A673 (cell line): ENCODE measurements at regions not wholly inside any gene's neighbourhood (a gene's known extent, or its start where the extent isn't known, plus 50 kb on each side); places are given as distances from the start of the nearest gene placed in this dataset.

ENCODE experiments used
- EZH2 ChIP-seq: fragments of 200-600 bp; sonication (generic); IDR thresholded peaks from 2 replicates; pipeline ENCODE4 v1.6.1; 2017; ENCODE audit warnings: borderline replicate concordance, low read depth, mild to moderate bottlenecking, mixed read lengths, antibody characterized with exemption, low read length; ENCODE audit not compliant: poor library complexity, severe bottlenecking
- TF ChIP-seq, protein P1 (sequence below): fragments of 300-800, 200-600 bp; sonication (generic); conservative IDR thresholded peaks from 2 replicates; pipeline ENCODE4 v1.5.1; 2017; ENCODE audit warnings: low read depth, mild to moderate bottlenecking, antibody characterized with exemption, low read length, moderate library complexity, mixed read lengths

GRCh38 chr7:4430227-4430626 is 251.9 kb upstream of the FOXK1 start:
- TF ChIP-seq, protein P1, sequence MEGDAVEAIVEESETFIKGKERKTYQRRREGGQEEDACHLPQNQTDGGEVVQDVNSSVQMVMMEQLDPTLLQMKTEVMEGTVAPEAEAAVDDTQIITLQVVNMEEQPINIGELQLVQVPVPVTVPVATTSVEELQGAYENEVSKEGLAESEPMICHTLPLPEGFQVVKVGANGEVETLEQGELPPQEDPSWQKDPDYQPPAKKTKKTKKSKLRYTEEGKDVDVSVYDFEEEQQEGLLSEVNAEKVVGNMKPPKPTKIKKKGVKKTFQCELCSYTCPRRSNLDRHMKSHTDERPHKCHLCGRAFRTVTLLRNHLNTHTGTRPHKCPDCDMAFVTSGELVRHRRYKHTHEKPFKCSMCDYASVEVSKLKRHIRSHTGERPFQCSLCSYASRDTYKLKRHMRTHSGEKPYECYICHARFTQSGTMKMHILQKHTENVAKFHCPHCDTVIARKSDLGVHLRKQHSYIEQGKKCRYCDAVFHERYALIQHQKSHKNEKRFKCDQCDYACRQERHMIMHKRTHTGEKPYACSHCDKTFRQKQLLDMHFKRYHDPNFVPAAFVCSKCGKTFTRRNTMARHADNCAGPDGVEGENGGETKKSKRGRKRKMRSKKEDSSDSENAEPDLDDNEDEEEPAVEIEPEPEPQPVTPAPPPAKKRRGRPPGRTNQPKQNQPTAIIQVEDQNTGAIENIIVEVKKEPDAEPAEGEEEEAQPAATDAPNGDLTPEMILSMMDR = no peak
- no peak for TF ChIP-seq EZH2
